ENCODE measurements at regions not wholly inside any gene's neighbourhood (a gene's known extent, or its start where the extent isn't known, plus 50 kb on each side); places are given as distances from the start of the nearest gene placed in this dataset.

GRCh38 chr3:78101384-78101783, 1061.5 kb downstream of the ROBO2 start:
- no peak for TF ChIP-seq POLR2AphosphoS5 (IDR thresholded peaks at IDR 0.05)
- no peak for TF ChIP-seq CTCF (IDR thresholded peaks at IDR 0.05 in 8 of 11, conservative IDR thresholded peaks at IDR 0.05 in 3 of 11)
- TF ChIP-seq POLR2A (IDR thresholded peaks at IDR 0.05) = no peak
